ENCODE measurements at regions not wholly inside any gene's neighbourhood (a gene's known extent, or its start where the extent isn't known, plus 50 kb on each side); places are given as distances from the start of the nearest gene placed in this dataset.
"Not testable (repeated sequence)": the region's sequence is repeated elsewhere in the genome, so short reads cannot be mapped to it uniquely, and the experiment has no call there.

GRCh38 chr9:88287972-88288371 is 100.3 kb upstream of the SPIN1 start:
- DNase-seq (ENCODE audit: low read depth, low spot score) = no peak
- no peak overlapping the region for H3K27ac ChIP-seq

DNA sequence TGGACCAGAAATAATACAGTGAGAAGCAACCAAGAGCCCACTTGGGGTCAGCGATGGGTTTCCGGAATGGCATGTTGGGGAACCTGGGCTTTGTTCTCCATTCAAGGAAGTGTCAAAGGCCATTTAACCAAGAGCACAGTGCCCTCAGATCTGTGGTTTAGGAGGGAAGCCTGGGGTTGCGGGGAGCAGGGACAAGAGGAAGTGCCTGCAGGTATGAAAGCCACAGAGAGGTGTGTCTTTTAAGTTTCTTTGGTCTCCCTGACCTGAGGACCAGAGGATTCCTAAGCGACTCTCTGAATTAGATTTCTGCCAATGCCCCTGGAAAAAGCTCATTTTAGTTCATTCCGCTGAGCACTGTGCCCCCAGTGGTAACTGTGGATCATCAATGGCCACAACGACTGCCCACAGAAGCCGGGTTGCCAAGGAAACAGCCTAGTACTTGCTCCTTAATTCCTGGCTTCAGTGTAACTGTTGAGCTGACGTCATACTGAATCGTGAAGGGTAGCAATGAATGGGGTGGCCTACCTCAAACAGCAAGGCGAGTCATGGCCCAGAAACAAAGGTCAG is 107.3 kb upstream of the SPIN1 start:
- no peak overlapping the region for H3K27ac ChIP-seq
- DNase-seq (ENCODE audit: low read depth, low spot score) = no peak

DNA sequence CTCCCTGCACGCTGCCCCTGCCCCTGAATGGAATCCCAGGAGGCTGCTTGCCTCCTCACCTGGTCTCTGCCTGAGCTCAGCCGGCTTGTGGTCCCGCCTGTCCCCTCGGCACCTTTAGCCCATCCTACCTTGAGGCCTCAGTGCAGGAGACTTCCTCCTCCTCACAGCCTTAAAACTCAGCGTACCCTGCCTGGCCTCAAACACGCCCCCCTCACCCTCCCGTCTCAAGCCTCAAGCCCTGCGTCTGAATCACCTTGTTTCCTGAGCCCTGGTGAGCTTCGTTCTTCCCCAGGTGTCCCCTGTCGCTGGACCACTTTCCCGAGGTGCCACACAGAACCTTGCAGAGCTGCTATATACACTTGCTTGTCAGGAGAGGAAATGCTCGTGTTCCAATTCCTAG is 110.2 kb upstream of the SPIN1 start:
- H3K27ac ChIP-seq = no peak overlapping the region
- no peak for DNase-seq (ENCODE audit: low read depth, low spot score)

DNA sequence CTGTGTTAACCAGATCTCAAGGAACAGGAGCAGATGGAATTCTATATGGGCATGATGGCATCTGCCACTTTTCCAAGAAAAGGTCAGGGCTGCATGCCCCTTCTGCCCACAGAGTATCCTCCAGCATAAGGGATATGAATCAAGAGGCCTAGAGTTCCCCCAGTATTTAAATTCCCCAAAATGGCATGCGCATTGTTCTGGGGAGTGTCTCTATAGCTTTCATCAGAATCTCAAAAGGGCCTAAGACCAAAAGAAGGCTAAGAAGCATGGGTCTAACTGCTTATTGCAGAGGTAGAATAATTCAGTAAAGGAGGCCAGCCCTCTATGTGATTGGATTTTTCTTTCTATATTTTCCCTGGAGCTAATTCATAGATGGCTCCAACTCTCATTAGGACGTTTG is 114.2 kb upstream of the SPIN1 start:
- H3K27ac ChIP-seq = no peak overlapping the region
- no peak for DNase-seq (ENCODE audit: low read depth, low spot score)

- DNase-seq (ENCODE audit: low read depth, low spot score) = no peak
- no peak overlapping the region for H3K27ac ChIP-seq
These were observed 115.3 kb upstream of the SPIN1 start for GRCh38 chr9:88272986-88273385.

DNA sequence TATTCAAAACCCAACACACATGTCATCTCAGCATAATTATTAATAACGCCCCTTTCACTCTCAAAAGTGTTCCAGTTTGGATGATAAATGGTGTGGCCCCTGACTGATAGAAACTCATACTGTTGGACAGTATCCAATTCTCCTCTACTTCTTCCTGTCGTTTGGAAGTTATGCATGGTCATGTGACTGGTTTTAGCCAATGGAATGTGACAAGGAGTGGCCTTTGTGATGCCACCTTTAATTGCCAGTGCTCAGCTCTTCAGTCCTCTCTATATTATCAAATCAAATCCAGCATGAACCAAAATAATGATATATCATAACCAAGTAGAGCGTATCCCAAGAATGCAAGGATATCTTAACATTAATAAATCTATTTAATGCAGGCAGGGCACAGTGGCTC is 117.8 kb upstream of the SPIN1 start:
- peak overlapping the region; percentile 83 for H3K27ac ChIP-seq

DNA sequence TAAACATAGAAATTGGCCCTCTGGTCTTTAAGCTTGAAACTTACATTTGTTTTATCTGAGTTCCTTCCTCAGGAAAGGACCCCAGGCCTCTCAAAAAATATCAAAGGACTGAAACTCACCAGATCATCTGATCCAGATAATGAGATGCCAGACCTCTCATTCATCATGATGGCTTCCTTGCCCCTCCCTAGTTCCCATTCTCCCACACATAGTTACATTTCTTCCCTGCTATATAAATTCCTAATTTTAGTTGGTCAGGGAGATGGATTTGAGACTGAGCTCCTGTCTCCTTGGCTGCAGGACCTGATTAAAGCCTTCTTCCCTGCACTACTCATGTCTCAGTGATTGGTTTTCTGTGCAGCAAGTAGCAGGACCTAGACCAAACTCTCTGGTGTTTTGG is 119.4 kb upstream of the SPIN1 start:
- no peak for DNase-seq (ENCODE audit: low read depth, low spot score)
- H3K27ac ChIP-seq = peak overlapping the region; percentile 24

More for the DNA sequence above, 117.8 kb upstream of the SPIN1 start:
- DNase-seq (ENCODE audit: low read depth, low spot score) = no peak

- no peak for DNase-seq (ENCODE audit: low read depth, low spot score)
- H3K27ac ChIP-seq = no peak overlapping the region
These were observed 121.0 kb upstream of the SPIN1 start for GRCh38 chr9:88267283-88267682.

DNA sequence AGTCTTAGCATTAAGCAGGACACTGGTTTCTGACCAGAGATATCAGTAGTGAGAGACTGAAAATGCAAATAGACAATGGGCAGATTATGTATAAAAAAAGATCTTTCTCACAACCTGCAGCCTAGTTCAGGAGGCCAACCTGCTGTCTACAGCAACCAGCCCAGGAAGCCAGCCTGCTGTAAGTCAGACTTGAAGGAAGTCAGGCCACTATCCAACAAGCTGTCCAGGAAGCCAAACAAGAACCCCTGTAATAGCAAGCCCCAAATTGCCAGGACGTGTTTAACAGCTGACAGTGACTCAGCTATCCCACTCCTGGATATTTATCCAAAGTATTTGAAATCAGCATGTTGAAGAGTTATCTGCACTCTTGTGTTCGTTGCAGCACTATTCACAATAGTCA is 121.8 kb upstream of the SPIN1 start:
- DNase-seq (ENCODE audit: low read depth, low spot score) = peak; percentile 60
- H3K27ac ChIP-seq = peak overlapping the region; percentile 41

DNA sequence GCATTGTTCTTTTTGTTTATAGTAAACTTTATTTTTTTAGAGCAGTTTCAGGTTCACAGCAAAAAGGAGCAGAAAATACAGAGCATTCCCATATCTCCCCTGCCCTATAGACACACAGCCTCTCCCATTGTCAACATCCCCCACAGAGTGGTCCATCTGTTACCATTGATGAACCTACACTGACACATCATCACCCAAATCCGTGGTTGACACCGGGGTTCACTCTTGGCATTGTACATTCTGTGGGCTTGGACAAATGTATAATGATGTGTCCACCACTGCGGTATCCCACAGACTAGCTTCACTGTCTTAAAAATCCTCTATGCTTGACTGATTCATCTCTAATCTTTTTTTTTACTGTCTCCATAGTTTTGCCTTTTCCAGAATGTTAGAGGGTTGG is 120.7 kb upstream of the SPATA31C2 start:
- DNase-seq (ENCODE audit: low read depth, low spot score) = no peak
- no peak overlapping the region for H3K27ac ChIP-seq

GRCh38 chr9:88258601-88259000 is 120.3 kb upstream of the SPATA31C2 start:
- no peak overlapping the region for H3K27ac ChIP-seq
- DNase-seq (ENCODE audit: low read depth, low spot score) = no peak

GRCh38 chr9:88258024-88258423 is 119.7 kb upstream of the SPATA31C2 start:
- no peak overlapping the region for H3K27ac ChIP-seq

GRCh38 chr9:88256216-88256615 is 117.9 kb upstream of the SPATA31C2 start:
- no peak for DNase-seq (ENCODE audit: low read depth, low spot score)
- H3K27ac ChIP-seq = no peak overlapping the region

More at GRCh38 chr9:88258024-88258423, 119.7 kb upstream of the SPATA31C2 start:
- DNase-seq (ENCODE audit: low read depth, low spot score) = no peak

DNA sequence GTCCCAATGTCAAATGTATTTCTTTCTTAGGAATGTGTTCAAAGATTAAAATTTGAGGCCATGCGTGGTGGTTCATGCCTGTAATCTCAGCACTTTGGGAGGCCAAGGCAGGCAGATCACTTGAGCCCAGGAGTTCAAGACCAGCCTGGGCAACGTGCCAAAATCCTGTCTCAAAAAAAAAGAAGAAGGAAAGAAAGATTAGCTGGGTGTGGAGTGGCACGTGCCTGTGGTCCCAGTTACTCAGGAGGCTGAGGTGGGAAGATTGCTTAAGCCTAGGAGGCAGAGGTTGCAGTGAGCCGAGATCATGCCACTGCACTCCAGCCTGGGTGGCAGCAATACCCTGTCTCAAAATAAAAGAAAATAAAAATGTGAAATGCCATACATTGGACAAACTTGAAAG is 117.5 kb upstream of the SPATA31C2 start:
- H3K27ac ChIP-seq; DNase-seq (ENCODE audit: low read depth, low spot score): not testable (repeated sequence)

DNA sequence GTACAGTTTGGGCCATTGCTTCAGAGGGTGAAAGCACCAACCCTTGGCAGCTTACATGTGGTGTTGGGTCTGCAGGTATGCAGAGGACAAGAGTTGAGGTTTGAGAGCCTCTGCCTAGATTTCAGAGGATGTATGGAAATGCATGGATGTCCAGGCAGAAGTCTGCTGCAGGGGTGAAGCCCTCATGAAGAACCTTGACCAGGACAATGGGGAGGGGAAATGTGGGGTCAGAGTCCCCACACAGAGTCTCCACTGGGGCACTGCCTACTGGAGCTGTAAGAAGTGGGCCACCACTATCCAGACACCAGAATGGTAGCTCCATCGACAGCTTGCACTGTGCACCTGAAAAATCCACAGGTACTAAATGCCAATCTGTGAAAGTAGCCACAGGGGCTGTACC is 113.6 kb upstream of the SPATA31C2 start:
- no peak overlapping the region for H3K27ac ChIP-seq
- DNase-seq (ENCODE audit: low read depth, low spot score) = no peak

GRCh38 chr9:88243736-88244135 is 105.5 kb upstream of the SPATA31C2 start:
- no peak for DNase-seq (ENCODE audit: low read depth, low spot score)
- H3K27ac ChIP-seq = no peak overlapping the region

GRCh38 chr9:88242879-88243278 is 104.6 kb upstream of the SPATA31C2 start:
- no peak for DNase-seq (ENCODE audit: low read depth, low spot score)
- no peak overlapping the region for H3K27ac ChIP-seq

DNA sequence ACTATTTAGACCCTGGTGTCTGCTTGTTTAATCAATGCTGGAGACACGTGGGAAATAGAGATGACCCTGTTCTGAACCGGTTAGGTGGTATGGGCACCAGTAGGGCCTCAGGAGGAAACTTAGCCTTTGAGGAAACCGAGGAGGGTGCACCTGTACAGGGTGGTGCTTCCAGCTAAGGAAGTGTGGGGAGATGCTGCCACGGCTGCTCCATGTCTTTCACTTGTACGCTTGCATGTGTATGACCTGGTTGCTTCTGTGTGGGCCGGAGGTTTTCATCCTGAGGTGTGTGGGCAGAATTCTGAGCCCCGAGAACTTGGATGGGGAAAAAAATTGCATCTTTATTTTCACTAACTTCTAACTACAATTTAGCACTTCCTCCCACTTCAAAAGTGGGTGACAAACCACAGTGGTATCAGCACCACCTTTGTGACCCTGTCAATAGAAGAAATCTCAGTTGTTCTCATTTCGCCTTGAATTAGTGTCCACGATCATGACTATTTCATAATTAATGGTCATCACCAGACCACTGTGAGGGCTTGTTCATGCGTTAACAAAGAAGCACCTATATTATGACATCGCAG is 99.8 kb upstream of the SPATA31C2 start:
- no peak for DNase-seq (ENCODE audit: low read depth, low spot score)
- no peak overlapping the region for H3K27ac ChIP-seq

GRCh38 chr9:88237479-88237961 is 99.2 kb upstream of the SPATA31C2 start:
- no peak for DNase-seq (ENCODE audit: low read depth, low spot score)
- no peak overlapping the region for H3K27ac ChIP-seq

- DNase-seq (ENCODE audit: low read depth, low spot score) = no peak
- H3K27ac ChIP-seq = no peak overlapping the region
These were observed 98.5 kb upstream of the SPATA31C2 start for GRCh38 chr9:88236511-88237478.

GRCh38 chr9:88235615-88236014 is 97.3 kb upstream of the SPATA31C2 start:
- DNase-seq (ENCODE audit: low read depth, low spot score) = no peak
- no peak overlapping the region for H3K27ac ChIP-seq

Measured in epithelial cell of prostate (primary cell).